Panc1 (cell line): ENCODE measurements at regions not wholly inside any gene's neighbourhood (a gene's known extent, or its start where the extent isn't known, plus 50 kb on each side); places are given as distances from the start of the nearest gene placed in this dataset.

Experiments
- TF ChIP-seq, protein P1 (sequence below): fragments of 450-650 bp; IDR thresholded peaks from 2 replicates; pipeline ENCODE4 v1.5.1; 2017; ENCODE audit warnings: mild to moderate bottlenecking
- TF ChIP-seq, protein P2 (sequence below), 2 experiments: IDR thresholded peaks; 2 replicates each; pipeline ENCODE4 v1.6.1; 2011 to 2012; ENCODE audit warnings: low read depth in 2 of 2, control low read depth in 1 of 2, low read length in 1 of 2, mild to moderate bottlenecking in 1 of 2, moderate library complexity in 1 of 2; ENCODE audit not compliant: insufficient read depth in 1 of 2

DNA sequence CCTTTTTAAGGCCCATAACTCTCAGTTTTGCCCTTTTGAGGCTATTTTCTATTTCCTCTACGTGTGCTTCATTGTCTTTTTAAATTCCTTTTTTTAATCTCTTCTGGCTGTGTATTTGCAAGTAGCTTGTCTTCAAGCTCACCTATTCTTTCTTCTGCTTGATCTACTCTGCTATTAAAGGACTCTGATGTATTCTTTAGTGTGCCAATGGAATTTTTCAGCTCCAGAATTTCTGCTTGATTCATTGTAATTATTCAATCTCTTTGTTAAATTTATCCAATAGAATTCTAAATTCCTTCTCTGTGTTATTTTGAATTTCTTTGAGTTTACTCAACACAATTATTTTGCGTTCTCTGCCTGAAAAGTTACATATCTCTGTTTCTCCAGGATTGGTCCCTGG lies 178.7 kb downstream of the FAM170A start:
- TF ChIP-seq, protein P1, sequence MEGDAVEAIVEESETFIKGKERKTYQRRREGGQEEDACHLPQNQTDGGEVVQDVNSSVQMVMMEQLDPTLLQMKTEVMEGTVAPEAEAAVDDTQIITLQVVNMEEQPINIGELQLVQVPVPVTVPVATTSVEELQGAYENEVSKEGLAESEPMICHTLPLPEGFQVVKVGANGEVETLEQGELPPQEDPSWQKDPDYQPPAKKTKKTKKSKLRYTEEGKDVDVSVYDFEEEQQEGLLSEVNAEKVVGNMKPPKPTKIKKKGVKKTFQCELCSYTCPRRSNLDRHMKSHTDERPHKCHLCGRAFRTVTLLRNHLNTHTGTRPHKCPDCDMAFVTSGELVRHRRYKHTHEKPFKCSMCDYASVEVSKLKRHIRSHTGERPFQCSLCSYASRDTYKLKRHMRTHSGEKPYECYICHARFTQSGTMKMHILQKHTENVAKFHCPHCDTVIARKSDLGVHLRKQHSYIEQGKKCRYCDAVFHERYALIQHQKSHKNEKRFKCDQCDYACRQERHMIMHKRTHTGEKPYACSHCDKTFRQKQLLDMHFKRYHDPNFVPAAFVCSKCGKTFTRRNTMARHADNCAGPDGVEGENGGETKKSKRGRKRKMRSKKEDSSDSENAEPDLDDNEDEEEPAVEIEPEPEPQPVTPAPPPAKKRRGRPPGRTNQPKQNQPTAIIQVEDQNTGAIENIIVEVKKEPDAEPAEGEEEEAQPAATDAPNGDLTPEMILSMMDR = no peak
- TF ChIP-seq, protein P2, sequence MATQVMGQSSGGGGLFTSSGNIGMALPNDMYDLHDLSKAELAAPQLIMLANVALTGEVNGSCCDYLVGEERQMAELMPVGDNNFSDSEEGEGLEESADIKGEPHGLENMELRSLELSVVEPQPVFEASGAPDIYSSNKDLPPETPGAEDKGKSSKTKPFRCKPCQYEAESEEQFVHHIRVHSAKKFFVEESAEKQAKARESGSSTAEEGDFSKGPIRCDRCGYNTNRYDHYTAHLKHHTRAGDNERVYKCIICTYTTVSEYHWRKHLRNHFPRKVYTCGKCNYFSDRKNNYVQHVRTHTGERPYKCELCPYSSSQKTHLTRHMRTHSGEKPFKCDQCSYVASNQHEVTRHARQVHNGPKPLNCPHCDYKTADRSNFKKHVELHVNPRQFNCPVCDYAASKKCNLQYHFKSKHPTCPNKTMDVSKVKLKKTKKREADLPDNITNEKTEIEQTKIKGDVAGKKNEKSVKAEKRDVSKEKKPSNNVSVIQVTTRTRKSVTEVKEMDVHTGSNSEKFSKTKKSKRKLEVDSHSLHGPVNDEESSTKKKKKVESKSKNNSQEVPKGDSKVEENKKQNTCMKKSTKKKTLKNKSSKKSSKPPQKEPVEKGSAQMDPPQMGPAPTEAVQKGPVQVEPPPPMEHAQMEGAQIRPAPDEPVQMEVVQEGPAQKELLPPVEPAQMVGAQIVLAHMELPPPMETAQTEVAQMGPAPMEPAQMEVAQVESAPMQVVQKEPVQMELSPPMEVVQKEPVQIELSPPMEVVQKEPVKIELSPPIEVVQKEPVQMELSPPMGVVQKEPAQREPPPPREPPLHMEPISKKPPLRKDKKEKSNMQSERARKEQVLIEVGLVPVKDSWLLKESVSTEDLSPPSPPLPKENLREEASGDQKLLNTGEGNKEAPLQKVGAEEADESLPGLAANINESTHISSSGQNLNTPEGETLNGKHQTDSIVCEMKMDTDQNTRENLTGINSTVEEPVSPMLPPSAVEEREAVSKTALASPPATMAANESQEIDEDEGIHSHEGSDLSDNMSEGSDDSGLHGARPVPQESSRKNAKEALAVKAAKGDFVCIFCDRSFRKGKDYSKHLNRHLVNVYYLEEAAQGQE (IDR thresholded peaks at IDR 0.05; ENCODE audit: insufficient read depth in 1 of 2, low read depth in 2 of 2, low read length in 1 of 2) = no peak
